ENCODE measurements at regions not wholly inside any gene's neighbourhood (a gene's known extent, or its start where the extent isn't known, plus 50 kb on each side); places are given as distances from the start of the nearest gene placed in this dataset.

- TF ChIP-seq REST (IDR thresholded peaks at IDR 0.05; ENCODE audit: insufficient replicate concordance, low read depth), result no peak
- no peak for TF ChIP-seq POLR2AphosphoS5 (IDR thresholded peaks at IDR 0.05; ENCODE audit: low read depth)
- TF ChIP-seq CTCF (IDR thresholded peaks at IDR 0.05; ENCODE audit: insufficient read depth, low read length), result no peak
- no peak for TF ChIP-seq GABPA (IDR thresholded peaks at IDR 0.05; ENCODE audit: low read depth)
- no peak for TF ChIP-seq SPI1 (IDR thresholded peaks at IDR 0.05; ENCODE audit: borderline replicate concordance, low read depth)
- H3K27me3 ChIP-seq (ENCODE audit: insufficient read depth, poor library complexity, severe bottlenecking), result no peaks in the 10 kb centered on the region
- no peak overlapping the region for H3K27ac ChIP-seq (replicated peaks)
- no peak for DNase-seq (ENCODE audit: low read depth in 1 of 2, low spot score in 1 of 2)
- no peak overlapping the region for H3K4me3 ChIP-seq (replicated peaks; ENCODE audit: insufficient read depth, low read length)
Measured at GRCh38 chr22:48263791-48264351, 1501.4 kb downstream of the TBC1D22A start.

- H3K27ac ChIP-seq (replicated peaks), result no peak overlapping the region
- no peaks in the 10 kb centered on the region for H3K27me3 ChIP-seq (ENCODE audit: insufficient read depth, poor library complexity, severe bottlenecking)
- H3K4me3 ChIP-seq (replicated peaks; ENCODE audit: insufficient read depth, low read length), result no peak overlapping the region
- no peak for TF ChIP-seq CTCF (IDR thresholded peaks at IDR 0.05; ENCODE audit: insufficient read depth, low read length)
- DNase-seq (ENCODE audit: low read depth in 1 of 2, low spot score in 1 of 2), result no peak
Measured at GRCh38 chr22:48263431-48263765, 1500.9 kb downstream of the TBC1D22A start.

- no peak for TF ChIP-seq GABPA (IDR thresholded peaks at IDR 0.05; ENCODE audit: low read depth)
- DNase-seq (ENCODE audit: low read depth in 1 of 2, low spot score in 1 of 2), result no peak
- no peak overlapping the region for H3K4me3 ChIP-seq (replicated peaks; ENCODE audit: insufficient read depth, low read length)
- H3K27ac ChIP-seq (replicated peaks), result no peak overlapping the region
- H3K27me3 ChIP-seq (ENCODE audit: insufficient read depth, poor library complexity, severe bottlenecking), result no peaks in the 10 kb centered on the region
Measured at GRCh38 chr22:48262596-48263430, 1500.4 kb downstream of the TBC1D22A start.

GRCh38 chr22:48261706-48262105 lies 1499.3 kb downstream of the TBC1D22A start:
- H3K27me3 ChIP-seq (ENCODE audit: insufficient read depth, poor library complexity, severe bottlenecking), result no peaks in the 10 kb centered on the region
- no peak overlapping the region for H3K27ac ChIP-seq (replicated peaks)
- no peak for TF ChIP-seq CTCF (IDR thresholded peaks at IDR 0.05; ENCODE audit: insufficient read depth, low read length)
- no peak for TF ChIP-seq GABPA (IDR thresholded peaks at IDR 0.05; ENCODE audit: low read depth)
- TF ChIP-seq POLR2AphosphoS5 (IDR thresholded peaks at IDR 0.05; ENCODE audit: low read depth), result no peak
- no peak for TF ChIP-seq REST (IDR thresholded peaks at IDR 0.05; ENCODE audit: insufficient replicate concordance, low read depth)
- no peak for TF ChIP-seq SPI1 (IDR thresholded peaks at IDR 0.05; ENCODE audit: borderline replicate concordance, low read depth)
- DNase-seq (ENCODE audit: low read depth in 1 of 2, low spot score in 1 of 2), result no peak
- H3K4me3 ChIP-seq (replicated peaks; ENCODE audit: insufficient read depth, low read length), result no peak overlapping the region

All from HL-60 (cell line).